Liver (tissue), 8 donors: ENCODE measurements at regions not wholly inside any gene's neighbourhood (a gene's known extent, or its start where the extent isn't known, plus 50 kb on each side); places are given as distances from the start of the nearest gene placed in this dataset.
"Not testable (repeated sequence)": the region's sequence is repeated elsewhere in the genome, so short reads cannot be mapped to it uniquely, and the experiment has no call there.

Source experiments
- DNase-seq: peaks from one replicate; pipeline ENCODE4 v3.0.0-alpha.2; 2017; ENCODE audit warnings: low spot score
- H3K27ac ChIP-seq, 2 donors: one replicate each; pipeline ENCODE4 v1.7.0; 2013; ENCODE audit warnings: inconsistent platforms in 2 of 2, low read length in 2 of 2, control low read depth in 1 of 2, low read depth in 1 of 2, mild to moderate bottlenecking in 1 of 2
- H3K27me3 ChIP-seq, 4 donors: one replicate each; pipeline versions ENCODE4 v1.6.1 to v1.7.0; 2013; ENCODE audit warnings: low read length in 3 of 4, inconsistent platforms in 1 of 4, mild to moderate bottlenecking in 1 of 4, moderate library complexity in 1 of 4; ENCODE audit not compliant: control insufficient read depth in 4 of 4, insufficient read depth in 4 of 4
- H3K36me3 ChIP-seq, 4 donors: one replicate each; pipeline versions ENCODE4 v1.6.1 to v1.7.0; 2013; ENCODE audit warnings: low read length in 3 of 4, mild to moderate bottlenecking in 3 of 4, low read depth in 1 of 4, moderate library complexity in 1 of 4; ENCODE audit not compliant: control insufficient read depth in 4 of 4, insufficient read depth in 3 of 4
- H3K4me1 ChIP-seq, 4 donors: one replicate each; pipeline versions ENCODE4 v1.6.1 to v1.7.0; 2013; ENCODE audit warnings: low read length in 3 of 4, mild to moderate bottlenecking in 3 of 4, moderate library complexity in 1 of 4; ENCODE audit not compliant: control insufficient read depth in 4 of 4, insufficient read depth in 4 of 4
- H3K4me3 ChIP-seq, 3 donors: one replicate each; pipeline versions ENCODE4 v1.6.1 to v1.7.0; 2013; ENCODE audit warnings: low read length in 3 of 3, control low read depth in 1 of 3, low read depth in 1 of 3, mild to moderate bottlenecking in 1 of 3
- H3K9ac ChIP-seq, 2 donors: one replicate each; pipeline ENCODE4 v1.7.0; 2013; ENCODE audit warnings: low read length in 2 of 2, mild to moderate bottlenecking in 2 of 2, moderate library complexity in 2 of 2, control low read depth in 1 of 2, low read depth in 1 of 2
- H3K9me3 ChIP-seq, 4 donors: one replicate each; pipeline versions ENCODE4 v1.6.1 to v1.7.0; 2013; ENCODE audit warnings: low read length in 3 of 4; ENCODE audit not compliant: control insufficient read depth in 4 of 4
- ATF3 ChIP-seq: IDR thresholded peaks from 2 replicates; pipeline ENCODE4 v1.6.1; 2016; ENCODE audit warnings: antibody characterized with exemption
- CTCF ChIP-seq: fragments of 150-350 bp; IDR thresholded peaks from 2 replicates; pipeline ENCODE4 v1.5.1; 2017; ENCODE audit warnings: improper control_type of control experiment, low read depth, low read length; ENCODE audit not compliant: missing input control
- EGR1 ChIP-seq, 2 donors: IDR thresholded peaks; 2 replicates each; pipeline ENCODE4 v1.6.1; 2016 to 2018; ENCODE audit warnings: antibody characterized with exemption in 2 of 2, low read depth in 2 of 2
- FOXA1 ChIP-seq: IDR thresholded peaks from 2 replicates; pipeline ENCODE4 v1.6.1; 2016; ENCODE audit warnings: antibody characterized with exemption
- FOXA2 ChIP-seq: IDR thresholded peaks from 2 replicates; pipeline ENCODE4 v1.6.1; 2016; ENCODE audit warnings: antibody characterized with exemption
- GABPA ChIP-seq, 2 donors: IDR thresholded peaks in 1 of 2; conservative IDR thresholded peaks in 1 of 2; 2 replicates each; pipeline ENCODE4 v1.6.1; 2016; ENCODE audit warnings: antibody characterized with exemption in 2 of 2, mild to moderate bottlenecking in 1 of 2, moderate library complexity in 1 of 2
- HNF4A ChIP-seq, 2 donors: conservative IDR thresholded peaks; 2 replicates each; pipeline ENCODE4 v1.6.1; 2016; ENCODE audit warnings: antibody characterized with exemption in 2 of 2, mild to moderate bottlenecking in 2 of 2
- HNF4G ChIP-seq: IDR thresholded peaks from 2 replicates; pipeline ENCODE4 v1.6.1; 2016; ENCODE audit warnings: antibody characterized with exemption
- NR2F2 ChIP-seq: IDR thresholded peaks from 2 replicates; pipeline ENCODE4 v1.6.1; 2016; ENCODE audit warnings: antibody characterized with exemption
- RAD21 ChIP-seq, 2 donors: IDR thresholded peaks; 2 replicates each; pipeline ENCODE4 v1.6.1; 2016; ENCODE audit warnings: antibody characterized with exemption in 2 of 2, mild to moderate bottlenecking in 2 of 2
- RXRA ChIP-seq, 2 donors: IDR thresholded peaks; 2 replicates each; pipeline ENCODE4 v1.6.1; 2017 to 2018; ENCODE audit warnings: antibody characterized with exemption in 2 of 2, mild to moderate bottlenecking in 1 of 2
- SP1 ChIP-seq: IDR thresholded peaks from 2 replicates; pipeline ENCODE4 v1.6.1; 2018; ENCODE audit warnings: antibody characterized with exemption, mild to moderate bottlenecking
- TAF1 ChIP-seq: conservative IDR thresholded peaks from 2 replicates; pipeline ENCODE4 v1.6.1; 2016; ENCODE audit warnings: antibody characterized with exemption, mild to moderate bottlenecking
- YY1 ChIP-seq: IDR thresholded peaks from 2 replicates; pipeline ENCODE4 v1.6.1; 2016; ENCODE audit warnings: antibody characterized with exemption, mild to moderate bottlenecking
- ZBTB33 ChIP-seq: IDR thresholded peaks from 2 replicates; pipeline ENCODE4 v1.6.1; 2016; ENCODE audit warnings: antibody characterized with exemption
- WGBS: extraction: QIAGEN DNeasy Blood & Tissue Kit; methylation state at CpG from one replicate; pipeline ENCODE4 v1.1.7; 2013; 5-methylcytosine and 5-hydroxymethylcytosine counted together
- TF ChIP-seq, protein P1 (sequence below): IDR thresholded peaks from 2 replicates; pipeline ENCODE4 v1.6.1; 2016; ENCODE audit warnings: antibody characterized with exemption
- donor health status: healthy.
- donor health status: healthy.
- donor health status: healthy.
- donor health status: healthy.
- donor health status: healthy.

DNA sequence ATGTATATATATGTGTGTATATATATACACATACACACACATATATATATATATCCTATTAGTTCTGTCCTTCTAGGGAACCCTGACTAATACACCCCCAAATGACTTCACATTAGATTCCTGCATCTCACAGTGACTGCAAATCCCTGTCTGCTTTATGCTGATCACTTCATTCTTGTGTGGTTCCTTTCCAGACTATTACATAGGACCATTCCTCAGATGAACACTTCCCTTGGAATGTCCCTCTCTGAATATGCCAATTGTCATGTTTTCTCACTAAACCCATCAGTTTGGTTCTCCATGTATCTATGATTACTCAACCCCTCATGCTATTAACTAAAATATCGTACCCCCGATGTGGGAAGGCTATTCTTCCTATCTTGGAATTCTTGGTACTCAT is 605.2 kb upstream of the NR3C2 start:
- TF ChIP-seq, protein P1, sequence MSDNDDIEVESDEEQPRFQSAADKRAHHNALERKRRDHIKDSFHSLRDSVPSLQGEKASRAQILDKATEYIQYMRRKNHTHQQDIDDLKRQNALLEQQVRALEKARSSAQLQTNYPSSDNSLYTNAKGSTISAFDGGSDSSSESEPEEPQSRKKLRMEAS = no peak
- TF ChIP-seq CTCF (no peak), ATF3 (no peak), HNF4G (no peak), RXRA (IDR thresholded peaks at IDR 0.05) (no peak), GABPA (IDR thresholded peaks at IDR 0.05 in 1 of 2, conservative IDR thresholded peaks at IDR 0.05 in 1 of 2) (no peak), YY1 (no peak), SP1 (no peak), NR2F2 (no peak), EGR1 (IDR thresholded peaks at IDR 0.05; ENCODE audit: low read depth in 2 of 2) (no peak), TAF1 (no peak), ZBTB33 (no peak), HNF4A (conservative IDR thresholded peaks at IDR 0.05) (no peak)
- H3K27me3 ChIP-seq = no peaks in the 10 kb centered on the region
- no peak for DNase-seq
- no peaks in the 10 kb centered on the region for H3K4me1 ChIP-seq
- H3K9ac ChIP-seq = no peak overlapping the region
- WGBS = 95% methylated on average over 2 of the region's 2 CpGs
- H3K36me3 ChIP-seq = no peaks in the 10 kb centered on the region
- no peak overlapping the region for H3K4me3 ChIP-seq
- peaks cover 0 to 3% (median 0%) of the 10 kb centered on the region in 4 donors for H3K9me3 ChIP-seq
- no peak overlapping the region for H3K27ac ChIP-seq

- DNase-seq = no peak
- H3K27me3 ChIP-seq = no peaks in the 10 kb centered on the region
- H3K9me3 ChIP-seq = peaks cover 0 to 5% (median 0%) of the 10 kb centered on the region in 4 donors
- no peak overlapping the region for H3K9ac ChIP-seq
- 71% methylated on average over 3 of the region's 3 CpGs for WGBS
- no peaks in the 10 kb centered on the region for H3K36me3 ChIP-seq
- H3K27ac ChIP-seq = no peak overlapping the region
- no peaks in the 10 kb centered on the region for H3K4me1 ChIP-seq
- no peak overlapping the region for H3K4me3 ChIP-seq
- no peak for TF ChIP-seq FOXA2
- no peak for TF ChIP-seq FOXA1
- TF ChIP-seq SP1 = no peak
- no peak for TF ChIP-seq ZBTB33
- TF ChIP-seq GABPA (IDR thresholded peaks at IDR 0.05 in 1 of 2, conservative IDR thresholded peaks at IDR 0.05 in 1 of 2) = no peak
- TF ChIP-seq RAD21 (IDR thresholded peaks at IDR 0.05) = no peak
- TF ChIP-seq HNF4G = no peak
- no peak for TF ChIP-seq NR2F2
- no peak for TF ChIP-seq CTCF
Measured at GRCh38 chr4:149045731-149046130, 603.5 kb upstream of the NR3C2 start.

- 86% methylated on average over 2 of the region's 2 CpGs for WGBS
- H3K4me3 ChIP-seq, H3K27ac ChIP-seq, DNase-seq, H3K4me1 ChIP-seq, H3K27me3 ChIP-seq, H3K9ac ChIP-seq, H3K36me3 ChIP-seq: not testable (repeated sequence)
- peaks cover 0 to 11% (median 2%) of the 10 kb centered on the region in 4 donors for H3K9me3 ChIP-seq
Measured at GRCh38 chr4:149039786-149040185, 597.6 kb upstream of the NR3C2 start.
